PC-3 (cell line): ENCODE measurements at regions not wholly inside any gene's neighbourhood (a gene's known extent, or its start where the extent isn't known, plus 50 kb on each side); places are given as distances from the start of the nearest gene placed in this dataset.

Experiments used
- EZH2 ChIP-seq: fragments of 300-600 bp; sonication (generic); IDR thresholded peaks from one replicate; pipeline ENCODE4 v1.6.1; 2017; ENCODE audit warnings: antibody characterized with exemption, mild to moderate bottlenecking, low read length; ENCODE audit not compliant: unreplicated experiment
- TF ChIP-seq, protein P1 (sequence below): fragments of 300-600 bp; sonication (generic); conservative IDR thresholded peaks from 2 replicates; pipeline ENCODE4 v1.5.1; 2017; ENCODE audit warnings: antibody characterized with exemption, low read depth, mild to moderate bottlenecking, low read length

DNA sequence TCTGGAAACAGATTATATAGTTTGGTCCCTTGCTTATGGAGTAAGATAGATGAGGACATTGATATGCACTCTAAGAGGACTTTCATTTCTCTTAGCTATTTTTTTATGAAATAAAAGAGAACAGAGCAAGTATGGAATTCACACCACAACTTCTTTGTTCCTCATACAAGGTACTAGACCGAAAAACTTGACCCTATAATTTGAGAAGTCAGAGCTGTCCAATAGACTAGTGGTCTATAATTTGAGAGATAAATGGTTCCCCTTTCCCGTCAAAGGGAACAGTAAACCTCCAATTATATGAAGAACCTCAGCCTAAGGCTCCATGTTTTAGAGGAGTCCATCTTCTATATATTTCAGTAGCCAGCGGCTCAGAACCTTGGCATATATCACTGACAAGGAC, 58.5 kb upstream of the HIF1A start:
- TF ChIP-seq, protein P1, sequence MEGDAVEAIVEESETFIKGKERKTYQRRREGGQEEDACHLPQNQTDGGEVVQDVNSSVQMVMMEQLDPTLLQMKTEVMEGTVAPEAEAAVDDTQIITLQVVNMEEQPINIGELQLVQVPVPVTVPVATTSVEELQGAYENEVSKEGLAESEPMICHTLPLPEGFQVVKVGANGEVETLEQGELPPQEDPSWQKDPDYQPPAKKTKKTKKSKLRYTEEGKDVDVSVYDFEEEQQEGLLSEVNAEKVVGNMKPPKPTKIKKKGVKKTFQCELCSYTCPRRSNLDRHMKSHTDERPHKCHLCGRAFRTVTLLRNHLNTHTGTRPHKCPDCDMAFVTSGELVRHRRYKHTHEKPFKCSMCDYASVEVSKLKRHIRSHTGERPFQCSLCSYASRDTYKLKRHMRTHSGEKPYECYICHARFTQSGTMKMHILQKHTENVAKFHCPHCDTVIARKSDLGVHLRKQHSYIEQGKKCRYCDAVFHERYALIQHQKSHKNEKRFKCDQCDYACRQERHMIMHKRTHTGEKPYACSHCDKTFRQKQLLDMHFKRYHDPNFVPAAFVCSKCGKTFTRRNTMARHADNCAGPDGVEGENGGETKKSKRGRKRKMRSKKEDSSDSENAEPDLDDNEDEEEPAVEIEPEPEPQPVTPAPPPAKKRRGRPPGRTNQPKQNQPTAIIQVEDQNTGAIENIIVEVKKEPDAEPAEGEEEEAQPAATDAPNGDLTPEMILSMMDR: no peak
- TF ChIP-seq EZH2: no peak
